HL-60/S4 (cell line): ENCODE measurements at regions not wholly inside any gene's neighbourhood (a gene's known extent, or its start where the extent isn't known, plus 50 kb on each side); places are given as distances from the start of the nearest gene placed in this dataset.

Experiments used
- in situ Hi-C: fragments of 300-500 bp; cut with MboI; formaldehyde crosslinking; loops from 2 replicates; pipeline ENCODE4 v1.14.3; 2022; ENCODE audit warnings: low sequenced_read_pairs

GRCh38 chrX:40530509-40530908, 50.3 kb upstream of the ATP6AP2 start:
- in situ Hi-C loops: loop anchor here (25.0 kb wide), 1 partner anchor 257 kb away; no protein-coding TSS in a partner anchor

- in situ Hi-C loops: loop anchor here (25.0 kb wide), 1 partner anchor 260 kb away; no protein-coding TSS in a partner anchor
Observed at GRCh38 chrX:40527543-40527942, 53.2 kb upstream of the ATP6AP2 start.

GRCh38 chrX:40526412-40526811, 54.4 kb upstream of the ATP6AP2 start:
- in situ Hi-C loops: loop anchor here (25.0 kb wide), 1 partner anchor 261 kb away; no protein-coding TSS in a partner anchor

- in situ Hi-C loops: loop anchor here (25.0 kb wide), 1 partner anchor 261 kb away; no protein-coding TSS in a partner anchor
Observed at GRCh38 chrX:40525901-40526300, 54.9 kb upstream of the ATP6AP2 start.

GRCh38 chrX:40524423-40524822, 56.3 kb upstream of the ATP6AP2 start:
- in situ Hi-C loops: no loop called here

- in situ Hi-C loops: no loop called here
Observed at GRCh38 chrX:40523852-40524251, 56.9 kb upstream of the ATP6AP2 start.

GRCh38 chrX:40521868-40522450, 58.8 kb upstream of the ATP6AP2 start:
- in situ Hi-C loops: no loop called here

GRCh38 chrX:40514376-40514775, 66.4 kb upstream of the ATP6AP2 start:
- in situ Hi-C loops: no loop called here

GRCh38 chrX:40513835-40514234, 66.9 kb upstream of the ATP6AP2 start:
- in situ Hi-C loops: no loop called here

GRCh38 chrX:40513012-40513411, 67.8 kb upstream of the ATP6AP2 start:
- in situ Hi-C loops: no loop called here

- in situ Hi-C loops: no loop called here
Observed at GRCh38 chrX:40511258-40511657, 69.5 kb upstream of the ATP6AP2 start.

- in situ Hi-C loops: no loop called here
Observed at GRCh38 chrX:40508560-40508959, 72.2 kb upstream of the ATP6AP2 start.

GRCh38 chrX:40506201-40506985, 74.4 kb upstream of the ATP6AP2 start:
- in situ Hi-C loops: no loop called here

- in situ Hi-C loops: no loop called here
Observed at GRCh38 chrX:40504801-40505605, 75.8 kb upstream of the ATP6AP2 start.

GRCh38 chrX:40503094-40503493, 77.7 kb upstream of the ATP6AP2 start:
- in situ Hi-C loops: no loop called here

GRCh38 chrX:40502688-40503087, 78.1 kb upstream of the ATP6AP2 start:
- in situ Hi-C loops: no loop called here

- in situ Hi-C loops: no loop called here
Observed at GRCh38 chrX:40501164-40501855, 79.5 kb upstream of the ATP6AP2 start.

GRCh38 chrX:40496728-40497127, 84.0 kb upstream of the ATP6AP2 start:
- in situ Hi-C loops: no loop called here

GRCh38 chrX:40495659-40496058, 85.1 kb upstream of the ATP6AP2 start:
- in situ Hi-C loops: no loop called here

- in situ Hi-C loops: no loop called here
Observed at GRCh38 chrX:40494005-40494404, 86.8 kb upstream of the ATP6AP2 start.

- in situ Hi-C loops: no loop called here
Observed at GRCh38 chrX:40488296-40488695, 92.5 kb upstream of the ATP6AP2 start.
